HG03558 (cell line): ENCODE measurements at regions not wholly inside any gene's neighbourhood (a gene's known extent, or its start where the extent isn't known, plus 50 kb on each side); places are given as distances from the start of the nearest gene placed in this dataset.
"Not testable (repeated sequence)": the region's sequence is repeated elsewhere in the genome, so short reads cannot be mapped to it uniquely, and the experiment has no call there.

ENCODE experiments used
- ATAC-seq: cut with Tn5 transposase; IDR thresholded peaks from one replicate; pipeline ENCODE4 v1.9.1; 2021; ENCODE audit warnings: moderate number of reproducible peaks; ENCODE audit not compliant: unreplicated experiment; ENCODE audit errors: extremely low read depth

DNA sequence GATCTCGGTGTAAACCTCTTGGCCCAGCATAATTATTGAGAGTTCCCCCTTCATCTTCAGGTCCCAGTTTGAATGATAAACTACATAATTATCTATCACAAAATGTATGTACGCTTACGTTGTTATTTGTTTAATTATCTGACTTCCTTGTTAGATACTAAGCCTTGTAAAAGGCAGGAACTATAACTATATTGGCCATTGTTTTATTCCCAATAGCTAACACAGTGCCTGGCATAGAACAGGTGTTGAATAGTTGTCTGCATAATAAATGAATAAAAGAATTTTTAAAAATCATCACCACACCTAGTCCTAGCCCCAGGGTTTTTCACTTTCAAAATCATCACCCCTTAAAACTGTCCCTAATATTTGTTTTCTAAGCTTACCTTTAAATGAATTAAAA lies 207.9 kb downstream of the MREG start:
- ATAC-seq: no peak

DNA sequence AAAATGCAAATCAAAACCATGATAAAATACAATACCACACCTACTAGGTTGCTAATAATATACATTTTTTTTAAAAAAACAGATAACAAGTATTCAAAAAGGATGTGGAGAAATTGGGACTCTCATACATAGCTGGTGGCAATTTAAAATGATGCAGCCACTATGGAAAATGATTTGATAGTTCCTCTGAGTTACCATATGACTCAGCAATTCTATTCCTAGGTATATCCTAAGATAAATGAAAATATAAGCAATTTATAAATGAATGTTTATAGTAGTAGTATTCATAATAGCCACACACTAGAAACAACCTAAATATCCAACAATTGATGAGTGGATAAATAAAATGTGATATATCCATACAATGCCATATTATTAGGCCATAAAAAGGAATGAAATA lies 210.2 kb downstream of the MREG start:
- ATAC-seq: no peak

DNA sequence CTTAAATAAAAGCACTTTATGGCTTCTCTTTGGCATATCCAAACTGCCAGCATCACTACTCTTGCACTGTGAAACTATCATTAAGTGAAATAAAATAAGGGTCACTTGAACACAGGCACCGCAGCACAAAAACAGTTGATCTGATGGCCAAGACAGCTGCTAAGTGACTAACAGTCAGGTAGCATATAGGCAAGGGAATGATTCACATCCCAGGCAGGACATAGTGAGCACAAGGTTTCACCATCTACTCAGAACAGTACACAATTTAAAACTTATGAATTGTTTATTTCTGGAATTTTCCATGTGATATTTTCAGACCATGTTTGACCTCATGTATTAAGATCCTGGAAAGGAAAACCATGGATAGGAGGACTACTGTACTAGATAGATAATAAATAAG lies 214.2 kb downstream of the MREG start:
- no peak for ATAC-seq

GRCh38 chr2:215797676-215798075 lies 215.7 kb downstream of the MREG start:
- ATAC-seq: no peak

DNA sequence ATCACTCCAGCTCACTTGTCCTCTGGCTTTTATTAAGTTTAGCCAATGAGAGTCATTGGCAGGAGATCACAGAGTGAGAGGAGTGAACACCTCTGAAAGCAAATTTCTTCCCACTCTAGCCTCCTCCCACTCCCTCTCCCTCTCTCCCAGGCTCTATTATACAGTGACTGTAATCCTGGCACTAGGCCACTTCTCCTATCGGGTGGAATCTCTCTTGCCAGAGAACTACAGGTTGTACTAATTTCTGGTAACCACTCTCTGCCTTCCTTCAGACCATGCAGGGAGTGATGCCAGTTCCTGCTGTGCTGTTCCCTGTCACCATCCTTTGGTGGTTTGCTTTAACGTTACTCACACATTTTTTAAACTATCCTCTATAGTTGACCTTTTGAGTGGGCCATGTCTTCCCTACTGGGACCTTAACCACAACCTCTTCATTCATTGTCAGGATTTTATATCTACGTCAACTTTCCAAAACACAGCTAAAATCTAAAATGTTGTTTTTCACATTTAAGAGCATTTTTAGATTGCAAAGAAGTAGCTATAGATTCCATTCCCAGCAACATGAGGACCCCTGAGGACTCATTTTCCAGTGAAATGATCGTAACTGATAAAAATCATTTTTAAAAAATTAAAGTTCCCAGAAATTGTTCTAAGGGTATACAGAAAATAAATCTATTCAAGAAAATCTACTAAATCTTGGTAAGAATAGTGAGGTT lies 217.1 kb downstream of the MREG start:
- ATAC-seq: no peak

DNA sequence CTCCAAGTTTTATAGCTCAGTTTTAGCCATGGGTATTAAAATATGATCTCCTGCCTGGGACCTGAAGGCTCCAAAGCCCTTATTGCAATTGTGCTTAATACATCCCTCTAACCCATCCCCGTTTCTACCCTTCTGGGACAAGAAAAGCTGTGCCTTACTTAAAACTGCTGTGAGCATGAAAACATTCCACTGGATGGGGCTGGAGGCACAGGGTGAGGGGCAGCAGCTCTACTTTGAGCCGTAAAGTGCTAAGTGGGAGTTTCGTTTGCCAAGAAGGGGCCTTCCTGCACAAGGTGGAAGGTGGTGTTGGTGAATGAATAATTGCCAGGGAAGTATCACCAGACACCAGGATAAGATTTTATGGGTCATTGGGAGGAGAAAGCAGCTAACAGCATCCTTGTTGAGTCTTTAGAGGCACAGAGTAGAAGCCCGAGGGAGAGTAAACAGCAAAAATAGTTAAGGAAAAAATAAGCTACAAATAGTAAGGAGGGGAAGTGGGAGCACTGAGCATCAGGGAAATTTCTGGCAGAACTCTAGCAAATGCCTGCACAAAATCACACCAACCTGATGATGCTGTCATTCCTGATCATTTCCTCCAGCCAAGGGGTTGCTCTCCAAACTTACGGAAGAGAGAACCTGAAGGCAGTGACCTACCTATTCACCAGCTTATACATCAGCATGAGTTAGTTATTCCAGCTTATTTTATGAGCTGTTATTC lies 218.4 kb downstream of the MREG start:
- ATAC-seq: no peak

DNA sequence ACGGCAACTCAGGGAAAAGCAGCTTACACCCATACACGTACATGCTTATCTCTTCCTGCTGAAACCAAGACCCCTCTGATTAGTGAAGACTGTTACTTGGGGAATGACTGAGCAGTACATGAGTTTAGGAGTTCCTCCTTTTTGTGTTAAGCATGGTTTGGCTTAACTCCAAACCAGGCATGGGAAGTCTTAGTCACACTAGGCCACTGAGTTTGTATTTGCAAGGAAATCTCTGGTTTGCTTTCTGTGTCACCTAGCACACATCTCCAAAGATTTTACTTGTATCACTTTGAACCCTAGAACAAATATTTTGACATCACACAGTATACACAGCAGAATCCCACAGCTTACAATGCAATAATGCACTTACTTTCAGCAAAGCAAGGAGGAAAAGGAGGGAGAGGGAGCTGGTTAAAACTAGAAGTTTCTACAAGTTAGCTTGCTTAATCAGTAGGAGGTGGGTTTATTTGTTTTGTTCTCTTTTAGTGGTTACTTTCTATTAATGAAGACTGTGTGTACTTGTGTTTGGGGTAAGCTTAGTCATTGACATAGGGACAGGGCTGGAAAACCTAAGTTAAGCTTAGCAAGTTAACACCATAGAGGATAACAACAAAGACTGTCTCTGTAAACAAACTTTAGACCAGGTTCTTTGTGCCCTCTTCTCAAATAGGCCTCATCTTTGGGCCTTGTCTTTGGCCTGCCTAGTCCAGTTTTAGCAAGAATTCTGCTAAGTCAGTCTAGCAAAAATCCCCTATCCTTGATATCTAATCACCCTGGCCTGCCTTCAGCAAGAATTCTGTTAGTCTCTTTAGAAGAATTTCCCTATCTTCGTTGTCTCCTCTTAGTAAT lies 219.4 kb downstream of the MREG start:
- ATAC-seq: peak; percentile 78

GRCh38 chr2:215791481-215791937 lies 221.8 kb downstream of the MREG start:
- no peak for ATAC-seq

- ATAC-seq: no peak
Observed at GRCh38 chr2:215790523-215791421, 222.6 kb downstream of the MREG start.

GRCh38 chr2:215787565-215788178 lies 225.7 kb downstream of the MREG start:
- no peak for ATAC-seq

- ATAC-seq: no peak
Observed at GRCh38 chr2:215787025-215787424, 226.3 kb downstream of the MREG start.

DNA sequence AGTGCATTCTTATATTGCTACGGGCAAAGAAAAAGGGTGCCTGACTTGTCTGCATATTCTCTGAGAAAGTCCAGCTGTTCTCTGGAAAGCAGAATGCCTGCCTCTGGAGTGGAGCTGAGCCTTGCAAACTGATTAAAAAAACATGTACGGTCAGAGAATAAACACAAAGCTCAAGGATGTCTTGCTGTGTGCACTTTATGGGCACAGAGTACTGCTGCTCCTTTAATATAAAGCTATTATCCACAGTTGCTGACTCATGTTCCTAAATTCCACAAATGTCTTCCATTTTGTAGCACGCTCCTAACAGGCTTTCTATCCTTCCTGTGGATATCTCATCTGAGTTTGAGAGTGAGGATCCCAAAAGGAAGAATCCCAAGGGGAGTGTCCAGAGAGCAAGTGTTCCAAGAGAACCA lies 229.0 kb downstream of the MREG start:
- ATAC-seq: no peak

DNA sequence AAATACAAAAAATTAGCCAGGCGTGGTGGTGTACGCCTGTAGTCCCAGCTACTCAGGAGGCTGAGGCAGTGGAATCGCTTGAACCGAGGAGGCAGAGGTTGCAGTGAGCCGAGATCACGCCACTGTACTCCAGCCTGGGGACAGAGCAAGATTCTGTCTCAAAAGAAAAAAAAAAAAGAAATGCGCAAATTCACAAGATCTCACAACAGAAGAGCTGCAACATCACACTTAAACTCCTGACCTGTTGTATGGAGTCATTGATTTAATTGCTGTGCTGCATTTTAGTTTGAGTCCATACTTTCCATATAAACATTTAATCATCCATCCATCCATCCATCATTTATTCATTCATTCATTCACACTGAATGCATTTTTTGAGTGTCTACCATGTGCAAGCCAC lies 229.7 kb downstream of the MREG start:
- not testable (repeated sequence) for ATAC-seq

- ATAC-seq: no peak
Observed at GRCh38 chr2:215782965-215783364, 230.4 kb downstream of the MREG start.

DNA sequence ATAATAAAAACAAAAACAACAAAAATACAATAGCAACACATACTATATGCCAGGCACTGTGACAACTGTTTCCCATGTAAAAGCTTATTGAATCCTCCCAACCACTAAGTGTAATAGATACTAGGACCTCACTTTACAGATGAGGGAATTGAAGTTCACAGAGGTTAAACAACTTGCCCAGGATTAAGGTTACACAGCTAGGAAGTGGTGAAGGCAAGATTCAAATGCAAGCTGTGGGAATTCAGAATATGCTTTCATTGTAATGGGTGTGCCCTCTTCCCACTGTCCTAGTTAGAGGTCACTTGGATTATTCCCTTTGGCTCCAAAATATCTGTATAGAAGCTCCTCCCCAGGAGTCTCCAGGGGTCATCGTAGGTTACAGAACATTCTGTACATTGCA lies 231.1 kb downstream of the MREG start:
- ATAC-seq: no peak

GRCh38 chr2:215780907-215781685 lies 232.3 kb downstream of the MREG start:
- ATAC-seq: no peak

DNA sequence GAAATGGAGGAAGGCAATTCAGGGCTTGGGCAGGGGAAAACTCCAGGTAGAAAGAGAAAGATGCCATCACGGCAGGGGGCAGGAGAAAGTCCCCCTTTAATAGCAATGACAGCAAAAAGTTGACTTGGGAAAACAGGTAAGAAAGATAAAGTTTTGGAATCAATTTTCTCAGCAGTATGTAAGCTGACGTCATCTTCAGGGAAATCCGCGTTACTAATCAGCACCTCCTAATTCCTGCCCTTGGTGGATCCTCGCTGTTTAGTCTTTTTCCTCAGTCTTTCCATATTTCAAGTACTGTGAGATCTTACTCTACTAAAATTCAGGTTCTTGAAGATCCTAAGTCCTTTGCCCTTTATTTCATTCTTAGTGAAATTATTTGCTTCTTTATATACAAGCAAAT lies 233.0 kb downstream of the MREG start:
- ATAC-seq: no peak

DNA sequence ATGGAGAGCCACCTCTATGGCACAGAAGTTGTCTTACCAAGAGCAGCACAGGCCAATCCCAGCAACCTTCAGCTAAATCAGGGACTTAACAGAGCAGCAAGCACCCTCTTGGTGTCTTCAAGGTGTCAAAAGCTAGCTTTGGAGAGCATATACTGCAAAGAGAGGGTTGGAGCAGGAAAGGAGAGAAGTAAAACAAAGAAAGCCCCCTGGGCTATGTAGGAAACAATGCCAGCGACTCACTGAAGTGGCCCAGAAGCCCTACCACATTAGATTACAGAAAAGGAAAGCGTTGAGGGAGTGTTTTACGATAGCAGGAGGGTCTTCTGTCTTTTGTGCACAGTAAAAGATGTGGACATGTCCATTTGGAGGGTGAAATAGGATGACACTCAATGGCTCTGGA lies 233.4 kb downstream of the MREG start:
- no peak for ATAC-seq
